Esophagus squamous epithelium (tissue), 5 donors: ENCODE measurements at regions not wholly inside any gene's neighbourhood (a gene's known extent, or its start where the extent isn't known, plus 50 kb on each side); places are given as distances from the start of the nearest gene placed in this dataset.

Source experiments
- DNase-seq: peaks from one replicate; lab custom pipeline; 2025; lab: John Stamatoyannopoulos, UW
- H3K27ac ChIP-seq, 4 donors: fragments of 200-600 bp; sonication (generic); one replicate each; pipeline ENCODE4 v1.5.1; 2016 to 2019; ENCODE audit warnings: mild to moderate bottlenecking in 1 of 4
- H3K27me3 ChIP-seq, 4 donors: fragments of 200-600 bp; sonication (generic); 1 replicate in 3 of 4; 2 replicates in 1 of 4; pipeline versions ENCODE4 v1.5.1 to v1.6.0; 2017 to 2021; ENCODE audit warnings: antibody characterized with exemption in 1 of 4
- H3K36me3 ChIP-seq, 3 donors: fragments of 200-600 bp; sonication (generic); one replicate each; pipeline ENCODE4 v1.5.1; 2016 to 2019
- H3K4me1 ChIP-seq, 3 donors: fragments of 200-600 bp; sonication (generic); one replicate each; pipeline ENCODE4 v1.5.1; 2017 to 2019
- H3K4me3 ChIP-seq, 4 donors: fragments of 200-600 bp; sonication (generic); 1 replicate in 3 of 4; 2 replicates in 1 of 4; pipeline ENCODE4 v1.5.1; 2016 to 2019; ENCODE audit warnings: mild to moderate bottlenecking in 2 of 4, moderate library complexity in 1 of 4
- H3K9me3 ChIP-seq, 3 donors: fragments of 200-600 bp; sonication (generic); one replicate each; pipeline ENCODE4 v1.5.1; 2016 to 2019
- POLR2A ChIP-seq, 4 donors: fragments of 450-650 bp; IDR thresholded peaks; one replicate each; pipeline ENCODE4 v1.6.1; 2017; ENCODE audit warnings: antibody characterized with exemption in 4 of 4, mild to moderate bottlenecking in 4 of 4, moderate library complexity in 3 of 4
- WGBS, 2 donors: methylation state at CpG; one replicate each; pipeline ENCODE4 v1.1.5; 2018; 5-methylcytosine and 5-hydroxymethylcytosine counted together
- intact Hi-C: fragments of 100-400 bp; cut with DNase I; formaldehyde crosslinking; loops from one replicate; pipeline ENCODE4 v1.15.0; 2022
- TF ChIP-seq, protein P1 (sequence below), 6 experiments: fragments of 450-650 bp in 4 of 6; fragments of 200-600 bp in 2 of 6; sonication (generic) in 2 of 6; IDR thresholded peaks; one replicate each; pipeline ENCODE4 v1.5.1; 2016 to 2019; ENCODE audit warnings: antibody characterized with exemption in 6 of 6, mild to moderate bottlenecking in 4 of 6, moderate library complexity in 4 of 6
- donor health status: DM: yes; HTN: yes; CAD: no.

DNA sequence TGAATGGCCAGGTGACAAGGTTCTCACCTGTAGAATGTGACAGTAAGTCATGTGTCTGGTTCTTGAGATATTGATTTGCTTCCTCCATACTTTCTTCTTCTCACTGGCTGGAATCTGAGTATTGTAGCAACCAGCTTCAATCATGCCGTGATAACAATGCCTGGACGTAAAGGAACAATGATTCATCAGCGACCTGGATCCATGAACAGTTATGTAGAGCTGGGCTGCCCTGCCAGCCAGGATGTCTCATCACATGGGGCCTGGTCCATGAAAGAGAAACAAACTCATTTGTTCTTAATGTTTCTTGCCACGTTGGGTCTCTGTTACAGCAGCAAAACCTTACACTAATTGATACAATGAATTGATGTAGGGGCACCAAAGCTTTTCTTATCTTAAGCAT, 627.2 kb downstream of the TOX3 start:
- Histone ChIP-seq H3K36me3 (no peaks in the 10 kb centered on the region), H3K27me3 (no peaks in the 10 kb centered on the region), H3K4me3 (no peak overlapping the region), H3K27ac (no peak overlapping the region), H3K4me1 (no peaks in the 10 kb centered on the region), H3K9me3 (no peaks in the 10 kb centered on the region)
- intact Hi-C loops, result no loop called here
- TF ChIP-seq POLR2A (IDR thresholded peaks at IDR 0.05), result no peak
- TF ChIP-seq, protein P1, sequence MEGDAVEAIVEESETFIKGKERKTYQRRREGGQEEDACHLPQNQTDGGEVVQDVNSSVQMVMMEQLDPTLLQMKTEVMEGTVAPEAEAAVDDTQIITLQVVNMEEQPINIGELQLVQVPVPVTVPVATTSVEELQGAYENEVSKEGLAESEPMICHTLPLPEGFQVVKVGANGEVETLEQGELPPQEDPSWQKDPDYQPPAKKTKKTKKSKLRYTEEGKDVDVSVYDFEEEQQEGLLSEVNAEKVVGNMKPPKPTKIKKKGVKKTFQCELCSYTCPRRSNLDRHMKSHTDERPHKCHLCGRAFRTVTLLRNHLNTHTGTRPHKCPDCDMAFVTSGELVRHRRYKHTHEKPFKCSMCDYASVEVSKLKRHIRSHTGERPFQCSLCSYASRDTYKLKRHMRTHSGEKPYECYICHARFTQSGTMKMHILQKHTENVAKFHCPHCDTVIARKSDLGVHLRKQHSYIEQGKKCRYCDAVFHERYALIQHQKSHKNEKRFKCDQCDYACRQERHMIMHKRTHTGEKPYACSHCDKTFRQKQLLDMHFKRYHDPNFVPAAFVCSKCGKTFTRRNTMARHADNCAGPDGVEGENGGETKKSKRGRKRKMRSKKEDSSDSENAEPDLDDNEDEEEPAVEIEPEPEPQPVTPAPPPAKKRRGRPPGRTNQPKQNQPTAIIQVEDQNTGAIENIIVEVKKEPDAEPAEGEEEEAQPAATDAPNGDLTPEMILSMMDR (IDR thresholded peaks at IDR 0.05), result no peak
- no peak for DNase-seq
- 45 to 77% methylated on average over 4 of the region's 4 CpGs for WGBS, 2 donors

GRCh38 chr16:51916814-51917213, 630.1 kb downstream of the TOX3 start:
- no peak for TF ChIP-seq POLR2A (IDR thresholded peaks at IDR 0.05)
- TF ChIP-seq, protein P1 (IDR thresholded peaks at IDR 0.05), result no peak
- no peaks in the 10 kb centered on the region for H3K9me3 ChIP-seq
- H3K27me3 ChIP-seq, result no peaks in the 10 kb centered on the region
- H3K27ac ChIP-seq, result no peak overlapping the region
- DNase-seq, result no peak
- no peaks in the 10 kb centered on the region for H3K36me3 ChIP-seq
- WGBS, 2 donors, result 54% methylated on average over 2 of the region's 2 CpGs
- H3K4me1 ChIP-seq, result no peaks in the 10 kb centered on the region
- H3K4me3 ChIP-seq, result no peak overlapping the region
- intact Hi-C loops, result no loop called here

DNA sequence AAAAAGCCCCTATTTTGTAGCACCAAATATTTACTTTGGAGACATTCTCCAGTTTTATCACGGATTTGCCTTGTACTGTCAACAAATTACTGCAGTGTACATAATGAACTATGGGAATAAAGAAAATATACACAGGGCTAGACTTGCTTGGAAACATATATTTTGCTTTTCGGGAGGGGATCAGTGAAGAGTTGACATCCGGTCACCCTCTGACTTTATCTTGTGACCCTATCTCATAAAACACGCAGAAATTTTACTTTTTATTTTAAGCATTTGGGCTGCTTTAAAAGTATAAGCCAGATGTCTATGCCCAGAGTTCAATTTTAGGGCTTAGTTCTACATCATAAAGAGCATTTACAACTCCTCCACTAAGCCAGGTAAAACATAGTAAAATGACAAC, 630.7 kb downstream of the TOX3 start:
- Histone ChIP-seq H3K4me1 (no peaks in the 10 kb centered on the region), H3K27ac (no peak overlapping the region), H3K9me3 (no peaks in the 10 kb centered on the region), H3K36me3 (no peaks in the 10 kb centered on the region), H3K27me3 (no peaks in the 10 kb centered on the region), H3K4me3 (no peak overlapping the region)
- TF ChIP-seq POLR2A (IDR thresholded peaks at IDR 0.05), result no peak
- TF ChIP-seq, protein P1 (IDR thresholded peaks at IDR 0.05), result no peak
- intact Hi-C loops, result no loop called here
- no peak for DNase-seq
- 30 to 44% methylated on average over 4 of the region's 4 CpGs for WGBS, 2 donors

GRCh38 chr16:51907680-51908079, 639.3 kb downstream of the TOX3 start:
- Histone ChIP-seq H3K4me1 (no peaks in the 10 kb centered on the region), H3K27me3 (no peaks in the 10 kb centered on the region), H3K27ac (no peak overlapping the region), H3K9me3 (no peaks in the 10 kb centered on the region), H3K36me3 (no peaks in the 10 kb centered on the region), H3K4me3 (no peak overlapping the region)
- intact Hi-C loops, result no loop called here
- TF ChIP-seq, protein P1 (IDR thresholded peaks at IDR 0.05), result no peak
- TF ChIP-seq POLR2A (IDR thresholded peaks at IDR 0.05), result no peak
- no peak for DNase-seq

- H3K36me3 ChIP-seq, result no peaks in the 10 kb centered on the region
- no peak overlapping the region for H3K27ac ChIP-seq
- intact Hi-C loops, result no loop called here
- WGBS, 2 donors, result 65 to 78% methylated on average over 3 of the region's 3 CpGs
- no peaks in the 10 kb centered on the region for H3K27me3 ChIP-seq
- no peaks in the 10 kb centered on the region for H3K9me3 ChIP-seq
- TF ChIP-seq, protein P1 (IDR thresholded peaks at IDR 0.05), result no peak
- TF ChIP-seq POLR2A (IDR thresholded peaks at IDR 0.05), result no peak
- no peak overlapping the region for H3K4me3 ChIP-seq
- DNase-seq, result no peak
- H3K4me1 ChIP-seq, result no peaks in the 10 kb centered on the region
These were observed 646.6 kb downstream of the TOX3 start for GRCh38 chr16:51900221-51900780.
